ENCODE measurements at regions not wholly inside any gene's neighbourhood (a gene's known extent, or its start where the extent isn't known, plus 50 kb on each side); places are given as distances from the start of the nearest gene placed in this dataset.

GRCh38 chr3:83500931-83501330, 1457.9 kb upstream of the CADM2 start:
- no peaks in the 10 kb centered on the region for H3K4me1 ChIP-seq
- Mint-ChIP-seq H3K9me3 (ENCODE audit: unreplicated experiment) (no peaks in the 10 kb centered on the region), H3K4me1 (ENCODE audit: low read depth, unreplicated experiment) (no peaks in the 10 kb centered on the region), H3K27me3 (ENCODE audit: insufficient read depth, unreplicated experiment) (no peaks in the 10 kb centered on the region), H3K36me3 (ENCODE audit: insufficient read depth, unreplicated experiment) (no peaks in the 10 kb centered on the region), H3K4me3 (ENCODE audit: unreplicated experiment) (no peak overlapping the region), H3K27ac (ENCODE audit: unreplicated experiment) (no peak overlapping the region)
- TF ChIP-seq, protein P1, sequence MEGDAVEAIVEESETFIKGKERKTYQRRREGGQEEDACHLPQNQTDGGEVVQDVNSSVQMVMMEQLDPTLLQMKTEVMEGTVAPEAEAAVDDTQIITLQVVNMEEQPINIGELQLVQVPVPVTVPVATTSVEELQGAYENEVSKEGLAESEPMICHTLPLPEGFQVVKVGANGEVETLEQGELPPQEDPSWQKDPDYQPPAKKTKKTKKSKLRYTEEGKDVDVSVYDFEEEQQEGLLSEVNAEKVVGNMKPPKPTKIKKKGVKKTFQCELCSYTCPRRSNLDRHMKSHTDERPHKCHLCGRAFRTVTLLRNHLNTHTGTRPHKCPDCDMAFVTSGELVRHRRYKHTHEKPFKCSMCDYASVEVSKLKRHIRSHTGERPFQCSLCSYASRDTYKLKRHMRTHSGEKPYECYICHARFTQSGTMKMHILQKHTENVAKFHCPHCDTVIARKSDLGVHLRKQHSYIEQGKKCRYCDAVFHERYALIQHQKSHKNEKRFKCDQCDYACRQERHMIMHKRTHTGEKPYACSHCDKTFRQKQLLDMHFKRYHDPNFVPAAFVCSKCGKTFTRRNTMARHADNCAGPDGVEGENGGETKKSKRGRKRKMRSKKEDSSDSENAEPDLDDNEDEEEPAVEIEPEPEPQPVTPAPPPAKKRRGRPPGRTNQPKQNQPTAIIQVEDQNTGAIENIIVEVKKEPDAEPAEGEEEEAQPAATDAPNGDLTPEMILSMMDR (IDR thresholded peaks at IDR 0.05; ENCODE audit: insufficient read depth in 1 of 2, low read depth in 1 of 2, low read length in 1 of 2, severe bottlenecking in 1 of 2, unreplicated experiment in 1 of 2), result no peak
- H3K36me3 ChIP-seq (ENCODE audit: control insufficient read depth, insufficient read depth, low read length), result no peaks in the 10 kb centered on the region
- H3K9me3 ChIP-seq, result no peaks in the 10 kb centered on the region; the same call in 1 of the 2 replicates
- DNase-seq, result no peak
- BruUV-seq (replicated peaks), result no TSS peak
- no peak overlapping the region for H3K4me3 ChIP-seq (ENCODE audit: low read depth, low read length)
- ChIA-PET CTCF (no interaction called here), POLR2A (no interaction called here)
- H3K27me3 ChIP-seq (replicated peaks; ENCODE audit: control insufficient read depth, insufficient read depth, low read length), result no peaks in the 10 kb centered on the region
- intact Hi-C loops (cut with micrococcal nuclease; ENCODE audit: unreplicated experiment), result no loop called here

DNA sequence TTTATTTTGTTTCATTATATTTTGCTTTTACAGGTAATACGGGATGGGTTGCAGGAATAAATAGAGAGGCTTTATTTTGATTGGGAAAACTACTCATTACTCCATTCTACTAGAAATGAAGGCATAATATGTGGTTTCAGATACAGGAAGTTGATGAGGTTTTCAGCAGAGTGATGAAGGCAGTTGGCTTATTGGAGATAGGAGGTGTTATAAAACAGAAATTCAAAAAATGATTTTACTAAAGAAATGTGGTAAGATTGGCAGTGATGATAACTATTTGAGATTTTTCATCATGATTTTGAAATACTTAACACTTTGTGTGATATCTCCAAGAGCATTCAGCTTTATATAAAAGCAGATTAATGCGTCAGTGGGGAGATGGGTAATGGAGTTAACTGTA, 1445.7 kb upstream of the CADM2 start:
- no peaks in the 10 kb centered on the region for H3K36me3 ChIP-seq (ENCODE audit: control insufficient read depth, insufficient read depth, low read length)
- POLR2A ChIA-PET, result no interaction called here
- DNase-seq, result no peak
- H3K4me3 ChIP-seq (ENCODE audit: low read depth, low read length), result no peak overlapping the region
- H3K27ac Mint-ChIP-seq (ENCODE audit: unreplicated experiment), result no peak overlapping the region
- no TSS peak for BruUV-seq (replicated peaks)
- H3K27me3 ChIP-seq (replicated peaks; ENCODE audit: control insufficient read depth, insufficient read depth, low read length), result no peaks in the 10 kb centered on the region
- no peaks in the 10 kb centered on the region for H3K36me3 Mint-ChIP-seq (ENCODE audit: insufficient read depth, unreplicated experiment)
- H3K4me1 ChIP-seq, result no peaks in the 10 kb centered on the region
- H3K4me3 Mint-ChIP-seq (ENCODE audit: unreplicated experiment), result no peak overlapping the region
- no peaks in the 10 kb centered on the region for H3K9me3 ChIP-seq
- H3K27me3 Mint-ChIP-seq (ENCODE audit: insufficient read depth, unreplicated experiment), result no peaks in the 10 kb centered on the region
- no peaks in the 10 kb centered on the region for H3K4me1 Mint-ChIP-seq (ENCODE audit: low read depth, unreplicated experiment)
- peaks cover 7% of the 10 kb centered on the region for H3K9me3 Mint-ChIP-seq (ENCODE audit: unreplicated experiment)
- intact Hi-C loops (cut with micrococcal nuclease; ENCODE audit: unreplicated experiment), result no loop called here
- CTCF ChIA-PET, result no interaction called here
- TF ChIP-seq, protein P1 (IDR thresholded peaks at IDR 0.05; ENCODE audit: insufficient read depth in 1 of 2, low read depth in 1 of 2, low read length in 1 of 2, severe bottlenecking in 1 of 2, unreplicated experiment in 1 of 2), result no peak

DNA sequence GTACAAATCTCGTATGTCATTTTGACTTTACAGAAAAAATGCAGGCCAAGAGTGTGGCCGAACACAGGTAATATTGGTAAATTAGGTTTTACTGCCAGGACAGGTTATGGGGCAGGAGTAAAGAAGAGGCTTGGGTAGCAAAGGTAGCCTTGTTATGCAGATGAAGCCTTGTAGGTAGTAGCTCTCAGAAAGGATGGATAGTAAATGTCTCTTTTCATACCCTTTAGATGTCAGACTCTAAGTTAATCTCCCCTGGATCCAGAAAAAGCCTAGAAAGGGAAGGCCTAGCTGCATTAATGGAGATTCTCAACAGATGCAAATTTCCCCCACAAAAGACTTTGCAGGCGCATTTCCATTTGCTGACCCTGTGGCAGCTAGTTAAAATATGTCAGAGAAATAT, 1445.1 kb upstream of the CADM2 start:
- H3K4me1 Mint-ChIP-seq (ENCODE audit: low read depth, unreplicated experiment), result no peaks in the 10 kb centered on the region
- BruUV-seq (replicated peaks), result no TSS peak
- H3K36me3 Mint-ChIP-seq (ENCODE audit: insufficient read depth, unreplicated experiment), result no peaks in the 10 kb centered on the region
- Histone ChIP-seq H3K4me1 (no peaks in the 10 kb centered on the region), H3K9me3 (no peaks in the 10 kb centered on the region), H3K36me3 (ENCODE audit: control insufficient read depth, insufficient read depth, low read length) (no peaks in the 10 kb centered on the region), H3K4me3 (ENCODE audit: low read depth, low read length) (no peak overlapping the region), H3K27me3 (replicated peaks; ENCODE audit: control insufficient read depth, insufficient read depth, low read length) (no peaks in the 10 kb centered on the region)
- no peak overlapping the region for H3K4me3 Mint-ChIP-seq (ENCODE audit: unreplicated experiment)
- intact Hi-C loops (cut with micrococcal nuclease; ENCODE audit: unreplicated experiment), result no loop called here
- CTCF ChIA-PET, result no interaction called here
- POLR2A ChIA-PET, result no interaction called here
- H3K9me3 Mint-ChIP-seq (ENCODE audit: unreplicated experiment), result peaks cover 7% of the 10 kb centered on the region
- no peaks in the 10 kb centered on the region for H3K27me3 Mint-ChIP-seq (ENCODE audit: insufficient read depth, unreplicated experiment)
- no peak overlapping the region for H3K27ac Mint-ChIP-seq (ENCODE audit: unreplicated experiment)
- DNase-seq, result no peak
- TF ChIP-seq, protein P1 (IDR thresholded peaks at IDR 0.05; ENCODE audit: insufficient read depth in 1 of 2, low read depth in 1 of 2, low read length in 1 of 2, severe bottlenecking in 1 of 2, unreplicated experiment in 1 of 2), result no peak
